ENCODE measurements at regions not wholly inside any gene's neighbourhood (a gene's known extent, or its start where the extent isn't known, plus 50 kb on each side); places are given as distances from the start of the nearest gene placed in this dataset.

GRCh38 chr10:78828647-78829539, 239.9 kb upstream of the ZMIZ1 start:
- DNase-seq (ENCODE audit: low read depth): no peak

GRCh38 chr10:78829565-78829964, 239.2 kb upstream of the ZMIZ1 start:
- DNase-seq (ENCODE audit: low read depth): no peak

GRCh38 chr10:78830062-78830975, 238.4 kb upstream of the ZMIZ1 start:
- DNase-seq (ENCODE audit: low read depth): no peak

GRCh38 chr10:78830976-78831375, 237.8 kb upstream of the ZMIZ1 start:
- peak; percentile 32 for DNase-seq (ENCODE audit: low read depth)

- no peak for DNase-seq (ENCODE audit: low read depth)
Measured at GRCh38 chr10:78831461-78831860, 237.3 kb upstream of the ZMIZ1 start.

GRCh38 chr10:78832281-78832680, 236.5 kb upstream of the ZMIZ1 start:
- DNase-seq (ENCODE audit: low read depth): no peak

GRCh38 chr10:78838141-78838657, 230.6 kb upstream of the ZMIZ1 start:
- DNase-seq (ENCODE audit: low read depth): no peak

- DNase-seq (ENCODE audit: low read depth): no peak
Measured at GRCh38 chr10:78843495-78843894, 225.3 kb upstream of the ZMIZ1 start.

GRCh38 chr10:78844960-78845607, 223.7 kb upstream of the ZMIZ1 start:
- DNase-seq (ENCODE audit: low read depth): no peak

GRCh38 chr10:78846071-78846470, 222.7 kb upstream of the ZMIZ1 start:
- no peak for DNase-seq (ENCODE audit: low read depth)

GRCh38 chr10:78846760-78847159, 222.0 kb upstream of the ZMIZ1 start:
- DNase-seq (ENCODE audit: low read depth): no peak

- DNase-seq (ENCODE audit: low read depth): no peak
Measured at GRCh38 chr10:78847485-78847884, 221.3 kb upstream of the ZMIZ1 start.

GRCh38 chr10:78849115-78849514, 219.7 kb upstream of the ZMIZ1 start:
- DNase-seq (ENCODE audit: low read depth): no peak

GRCh38 chr10:78849731-78850130, 219.0 kb upstream of the ZMIZ1 start:
- no peak for DNase-seq (ENCODE audit: low read depth)

GRCh38 chr10:78850644-78851435, 217.9 kb upstream of the ZMIZ1 start:
- DNase-seq (ENCODE audit: low read depth): no peak

- no peak for DNase-seq (ENCODE audit: low read depth)
Measured at GRCh38 chr10:78851647-78852046, 217.1 kb upstream of the ZMIZ1 start.

GRCh38 chr10:78852466-78853240, 216.1 kb upstream of the ZMIZ1 start:
- no peak for DNase-seq (ENCODE audit: low read depth)

GRCh38 chr10:78853864-78854263, 214.9 kb upstream of the ZMIZ1 start:
- DNase-seq (ENCODE audit: low read depth): no peak

GRCh38 chr10:78856421-78856820, 212.3 kb upstream of the ZMIZ1 start:
- DNase-seq (ENCODE audit: low read depth): no peak

- no peak for DNase-seq (ENCODE audit: low read depth)
Measured at GRCh38 chr10:78857193-78857592, 211.6 kb upstream of the ZMIZ1 start.

- no peak for DNase-seq (ENCODE audit: low read depth)
Measured at GRCh38 chr10:78859266-78859665, 209.5 kb upstream of the ZMIZ1 start.
